Vagina (tissue), 2 donors: ENCODE measurements at regions not wholly inside any gene's neighbourhood (a gene's known extent, or its start where the extent isn't known, plus 50 kb on each side); places are given as distances from the start of the nearest gene placed in this dataset.
"Not testable (repeated sequence)": the region's sequence is repeated elsewhere in the genome, so short reads cannot be mapped to it uniquely, and the experiment has no call there.

Source experiments
- DNase-seq, 2 donors: peaks; one replicate each; pipeline ENCODE4 v3.0.0-alpha.2; 2017; ENCODE audit errors: extremely low spot score in 2 of 2
- H3K27ac ChIP-seq: fragments of 200-600 bp; sonication (generic); one replicate; pipeline ENCODE4 v1.5.1; 2019
- H3K27me3 ChIP-seq: fragments of 200-600 bp; sonication (generic); one replicate; pipeline ENCODE4 v1.5.1; 2019
- H3K36me3 ChIP-seq, 2 donors: fragments of 200-600 bp; sonication (generic); one replicate each; pipeline ENCODE4 v1.5.1; 2017 to 2019
- H3K4me1 ChIP-seq: fragments of 200-600 bp; sonication (generic); one replicate; pipeline ENCODE4 v1.5.1; 2019
- H3K4me3 ChIP-seq, 2 donors: fragments of 200-600 bp; sonication (generic); 1 replicate in 1 of 2; 2 replicates in 1 of 2; pipeline ENCODE4 v1.5.1; 2016 to 2019
- H3K9me3 ChIP-seq: fragments of 200-600 bp; sonication (generic); one replicate; pipeline ENCODE4 v1.5.1; 2019
- intact Hi-C: fragments of 100-400 bp; cut with DNase I; formaldehyde crosslinking; loops from one replicate; pipeline ENCODE4 v1.15.1; 2023

- H3K36me3 ChIP-seq, H3K4me3 ChIP-seq, H3K27me3 ChIP-seq, H3K4me1 ChIP-seq, H3K9me3 ChIP-seq, DNase-seq, intact Hi-C loops, H3K27ac ChIP-seq: not testable (repeated sequence)
These were observed 217.8 kb downstream of the BCL2L11 start for GRCh38 chr2:111338474-111338873.

GRCh38 chr2:111339476-111339875 lies 218.8 kb downstream of the BCL2L11 start:
- intact Hi-C loops, H3K9me3 ChIP-seq, H3K4me1 ChIP-seq, DNase-seq, H3K36me3 ChIP-seq, H3K27me3 ChIP-seq, H3K4me3 ChIP-seq, H3K27ac ChIP-seq: not testable (repeated sequence)

GRCh38 chr2:111344590-111344989 lies 223.9 kb downstream of the BCL2L11 start:
- H3K27ac ChIP-seq, intact Hi-C loops, H3K27me3 ChIP-seq, H3K36me3 ChIP-seq, H3K9me3 ChIP-seq, H3K4me1 ChIP-seq, DNase-seq, H3K4me3 ChIP-seq: not testable (repeated sequence)

GRCh38 chr2:111345439-111345838 lies 224.7 kb downstream of the BCL2L11 start:
- intact Hi-C loops, H3K27ac ChIP-seq, H3K27me3 ChIP-seq, DNase-seq, H3K4me3 ChIP-seq, H3K4me1 ChIP-seq, H3K9me3 ChIP-seq, H3K36me3 ChIP-seq: not testable (repeated sequence)

GRCh38 chr2:111346018-111346930 lies 225.6 kb downstream of the BCL2L11 start:
- intact Hi-C loops, H3K27me3 ChIP-seq, DNase-seq, H3K4me3 ChIP-seq, H3K36me3 ChIP-seq, H3K9me3 ChIP-seq, H3K4me1 ChIP-seq, H3K27ac ChIP-seq: not testable (repeated sequence)

- H3K27ac ChIP-seq, H3K27me3 ChIP-seq, H3K4me1 ChIP-seq, H3K9me3 ChIP-seq, H3K4me3 ChIP-seq, intact Hi-C loops, DNase-seq, H3K36me3 ChIP-seq: not testable (repeated sequence)
These were observed 227.0 kb downstream of the BCL2L11 start for GRCh38 chr2:111347695-111348094.

GRCh38 chr2:111348316-111348715 lies 227.6 kb downstream of the BCL2L11 start:
- H3K27me3 ChIP-seq, DNase-seq, H3K4me1 ChIP-seq, H3K9me3 ChIP-seq, H3K4me3 ChIP-seq, H3K36me3 ChIP-seq, H3K27ac ChIP-seq, intact Hi-C loops: not testable (repeated sequence)

GRCh38 chr2:111355022-111355817 lies 234.5 kb downstream of the BCL2L11 start:
- DNase-seq, H3K4me1 ChIP-seq, H3K9me3 ChIP-seq, H3K27ac ChIP-seq, H3K36me3 ChIP-seq, intact Hi-C loops, H3K4me3 ChIP-seq, H3K27me3 ChIP-seq: not testable (repeated sequence)

- H3K4me3 ChIP-seq, intact Hi-C loops, H3K36me3 ChIP-seq, H3K4me1 ChIP-seq, DNase-seq, H3K9me3 ChIP-seq, H3K27ac ChIP-seq, H3K27me3 ChIP-seq: not testable (repeated sequence)
These were observed 235.3 kb downstream of the BCL2L11 start for GRCh38 chr2:111355823-111356511.

- H3K4me3 ChIP-seq, H3K27ac ChIP-seq, H3K4me1 ChIP-seq, intact Hi-C loops, H3K36me3 ChIP-seq, H3K9me3 ChIP-seq, H3K27me3 ChIP-seq, DNase-seq: not testable (repeated sequence)
These were observed 235.9 kb downstream of the BCL2L11 start for GRCh38 chr2:111356512-111357031.

- H3K36me3 ChIP-seq, intact Hi-C loops, DNase-seq, H3K9me3 ChIP-seq, H3K27ac ChIP-seq, H3K4me1 ChIP-seq, H3K27me3 ChIP-seq: not testable (repeated sequence)
- peak overlapping the region; percentile 24 to 28 for H3K4me3 ChIP-seq
These were observed 245.4 kb downstream of the BCL2L11 start for GRCh38 chr2:111365986-111366640.

GRCh38 chr2:111366641-111367029 lies 245.9 kb downstream of the BCL2L11 start:
- H3K4me1 ChIP-seq, H3K27ac ChIP-seq, DNase-seq, H3K27me3 ChIP-seq, H3K9me3 ChIP-seq, H3K36me3 ChIP-seq, intact Hi-C loops: not testable (repeated sequence)
- H3K4me3 ChIP-seq, result peak overlapping the region; percentile 24 to 28

- H3K27ac ChIP-seq, H3K4me1 ChIP-seq, H3K4me3 ChIP-seq, DNase-seq, H3K36me3 ChIP-seq, intact Hi-C loops, H3K9me3 ChIP-seq, H3K27me3 ChIP-seq: not testable (repeated sequence)
These were observed 246.4 kb downstream of the BCL2L11 start for GRCh38 chr2:111367080-111367479.
